ENCODE measurements at regions not wholly inside any gene's neighbourhood (a gene's known extent, or its start where the extent isn't known, plus 50 kb on each side); places are given as distances from the start of the nearest gene placed in this dataset.

- TF ChIP-seq YY1 (IDR thresholded peaks at IDR 0.05; ENCODE audit: low read depth, low read length) = no peak
Measured at GRCh38 chr4:162931286-162931685, 235.4 kb downstream of the NAF1 start (continued).

Measured in H1 (cell line).